B cell (primary cell): ENCODE measurements at regions not wholly inside any gene's neighbourhood (a gene's known extent, or its start where the extent isn't known, plus 50 kb on each side); places are given as distances from the start of the nearest gene placed in this dataset.

Experiments used
- ATAC-seq: fragments of 200-7000 bp; cut with Tn5 transposase; one replicate; pipeline ENCODE4 v1.10.0; 2021; ENCODE audit warnings: low read depth, mild to moderate bottlenecking, moderate number of reproducible peaks, moderate library complexity
- CTCF ChIA-PET: fragments of 350-600 bp; sonication (Branson Sonifier 250); formaldehyde crosslinking; loops from one replicate; lab custom pipeline; 2021; ENCODE audit warnings: antibody characterized with exemption, inconsistent platforms; lab: Charles Lee
- POLR2A ChIA-PET: fragments of 350-600 bp; sonication (Branson Sonifier 250); formaldehyde crosslinking; loops from one replicate; lab custom pipeline; 2021; ENCODE audit warnings: antibody characterized with exemption; lab: Charles Lee
- DNase-seq: peaks from one replicate; pipeline ENCODE4 v3.0.0; 2013
- H2AFZ ChIP-seq: 2 replicates; pipeline ENCODE4 v1.6.1; 2012; ENCODE audit warnings: mild to moderate bottlenecking, low read depth, low read length; ENCODE audit not compliant: insufficient read depth, poor library complexity, severe bottlenecking
- H3K27ac ChIP-seq, 2 donors: 1 replicate in 1 of 2; 2 replicates in 1 of 2; pipeline ENCODE4 v1.5.1; 2012 to 2013; ENCODE audit warnings: low read length in 2 of 2, mild to moderate bottlenecking in 2 of 2, moderate library complexity in 1 of 2
- H3K27me3 ChIP-seq, 4 experiments: fragments of 200-600 bp in 1 of 4; sonication (generic) in 1 of 4; replicated peaks in 1 of 4; 1 replicate in 2 of 4; 2 replicates in 2 of 4; pipeline versions ENCODE4 v1.6.1 to v1.7.0; 2013 to 2016; ENCODE audit warnings: low read length in 3 of 4, mild to moderate bottlenecking in 2 of 4, mixed read lengths in 1 of 4, moderate library complexity in 1 of 4; ENCODE audit not compliant: insufficient read depth in 4 of 4, control insufficient read depth in 3 of 4; ENCODE audit errors: control extremely low read depth in 1 of 4
- H3K36me3 ChIP-seq, 2 experiments: replicated peaks in 1 of 2; 1 replicate in 1 of 2; 2 replicates in 1 of 2; pipeline versions ENCODE4 v1.6.1 to v1.7.1; 2013; ENCODE audit warnings: low read length in 1 of 2; ENCODE audit not compliant: insufficient read depth in 2 of 2, control insufficient read depth in 1 of 2; ENCODE audit errors: control extremely low read depth in 1 of 2, extremely low read depth in 1 of 2
- H3K4me1 ChIP-seq, 2 donors: fragments of 200-600 bp in 1 of 2; sonication (generic) in 1 of 2; 1 replicate in 1 of 2; 2 replicates in 1 of 2; pipeline versions ENCODE4 v1.5.1 to v1.6.1; 2013 to 2017; ENCODE audit warnings: low read length in 2 of 2; ENCODE audit not compliant: control insufficient read depth in 2 of 2, insufficient read depth in 2 of 2
- H3K4me2 ChIP-seq: replicated peaks from 2 replicates; pipeline ENCODE3; 2012; ENCODE audit warnings: mild to moderate bottlenecking, low read depth, low read length; ENCODE audit not compliant: poor library complexity, severe bottlenecking
- H3K4me3 ChIP-seq, 5 experiments: fragments of 200-600 bp in 1 of 5; sonication (generic) in 1 of 5; 1 replicate in 3 of 5; 2 replicates in 2 of 5; pipeline versions ENCODE4 v1.5.1 to v1.7.0; 2011 to 2016; ENCODE audit warnings: low read length in 4 of 5, mild to moderate bottlenecking in 4 of 5, low read depth in 2 of 5, control low read depth in 1 of 5, moderate library complexity in 1 of 5; ENCODE audit not compliant: insufficient read depth in 1 of 5; ENCODE audit errors: control extremely low read depth in 1 of 5, extremely low read depth in 1 of 5
- H3K79me2 ChIP-seq: fragments of 200-600 bp; sonication (generic); one replicate; pipeline ENCODE4 v1.6.0; 2016; ENCODE audit warnings: low read length; ENCODE audit not compliant: control insufficient read depth, insufficient read depth
- H3K9ac ChIP-seq: fragments of 200-600 bp; sonication (generic); 2 replicates; pipeline ENCODE4 v1.6.1; 2017; ENCODE audit warnings: mild to moderate bottlenecking, low read length, moderate library complexity
- H3K9me3 ChIP-seq, 3 donors: one replicate each; pipeline versions ENCODE4 v1.6.1 to v1.7.1; 2013; ENCODE audit warnings: low read length in 2 of 3; ENCODE audit not compliant: control insufficient read depth in 2 of 3, insufficient read depth in 1 of 3; ENCODE audit errors: control extremely low read depth in 1 of 3
- H4K20me1 ChIP-seq: 2 replicates; pipeline ENCODE4 v1.6.0; 2012; ENCODE audit warnings: mild to moderate bottlenecking, low read length; ENCODE audit not compliant: insufficient read depth, control insufficient read depth, poor library complexity, severe bottlenecking
- H3K27ac Mint-ChIP-seq: one replicate; pipeline ENCODE4 v1.8.0; 2021; ENCODE audit warnings: mixed read lengths
- H3K27me3 Mint-ChIP-seq: one replicate; pipeline ENCODE4 v1.8.0; 2021; ENCODE audit warnings: mixed read lengths
- H3K4me1 Mint-ChIP-seq: one replicate; pipeline ENCODE4 v1.8.0; 2021; ENCODE audit warnings: mixed read lengths
- H3K4me3 Mint-ChIP-seq: one replicate; pipeline ENCODE4 v1.8.0; 2021; ENCODE audit warnings: mixed read lengths
- H3K9me3 Mint-ChIP-seq: one replicate; pipeline ENCODE4 v1.8.0; 2022; ENCODE audit warnings: mixed read lengths; ENCODE audit not compliant: insufficient read depth
- CTCF ChIP-seq: fragments of 200-600 bp; IDR thresholded peaks from one replicate; pipeline ENCODE4 v1.8.0; 2022; ENCODE audit warnings: antibody characterized with exemption, mild to moderate bottlenecking
- EZH2 ChIP-seq: IDR thresholded peaks from 2 replicates; pipeline ENCODE4 v1.6.1; 2012; ENCODE audit warnings: borderline replicate concordance, low read depth, mild to moderate bottlenecking, moderate library complexity, low read length; ENCODE audit not compliant: insufficient read depth, poor library complexity, severe bottlenecking
- WGBS: methylation state at CpG from one replicate; pipeline ENCODE4 v1.1.5; 2013; ENCODE audit warnings: missing lambda C conversion rate; ENCODE audit not compliant: insufficient coverage; 5-methylcytosine and 5-hydroxymethylcytosine counted together
- intact Hi-C: fragments of 100-400 bp; cut with micrococcal nuclease; formaldehyde crosslinking; loops from one replicate; pipeline ENCODE4 v1.10.0; 2022

DNA sequence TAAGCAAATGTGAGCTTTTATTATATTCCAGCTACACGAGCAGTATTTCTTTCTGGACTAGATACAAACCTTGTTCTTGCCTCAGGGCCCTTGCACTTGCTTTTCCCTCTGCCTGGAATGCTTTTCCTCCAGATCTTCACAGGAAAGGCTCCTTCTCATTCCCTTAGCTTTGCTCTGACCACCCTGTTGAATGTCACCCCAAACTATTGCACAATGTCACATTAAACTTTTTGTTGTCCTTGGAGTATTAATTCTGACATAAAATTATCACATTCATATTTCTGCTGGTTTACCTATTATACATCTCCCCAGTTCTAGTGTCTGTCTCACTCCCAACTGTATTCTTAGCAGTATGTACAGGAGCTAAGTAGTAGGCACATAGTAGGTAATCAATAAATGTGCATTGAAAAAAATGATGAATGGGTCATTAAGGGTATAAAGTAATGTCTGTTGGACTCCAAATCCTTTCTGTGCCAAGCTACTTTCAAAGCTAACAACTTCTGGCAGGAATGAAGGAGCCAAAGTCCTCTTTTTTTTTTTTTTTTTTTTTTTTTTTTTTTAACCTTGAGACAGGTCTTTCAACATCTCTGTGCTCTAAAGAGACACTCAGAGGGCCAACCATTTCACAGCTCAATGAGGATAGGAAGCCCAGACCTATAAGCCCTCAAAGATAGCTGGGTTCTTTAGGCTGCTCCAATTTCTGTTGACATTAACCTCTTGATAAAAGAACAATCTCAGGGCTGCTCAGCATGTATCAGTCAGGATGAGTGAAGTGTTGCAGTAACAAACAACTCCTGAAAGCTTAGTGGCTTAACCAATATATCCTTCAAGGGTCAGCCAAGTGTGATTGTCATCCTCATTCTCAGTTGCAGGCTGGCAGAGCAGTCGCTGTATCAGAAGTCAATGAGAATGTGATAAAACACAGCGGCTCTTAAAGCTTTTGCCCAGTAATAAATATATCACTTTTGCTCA, 424.4 kb upstream of the TBX3 start:
- H3K4me1 ChIP-seq: no peaks in the 10 kb centered on the region
- no peaks in the 10 kb centered on the region for H3K27me3 ChIP-seq
- CTCF ChIA-PET: no interaction called here
- H3K4me3 Mint-ChIP-seq: no peak overlapping the region
- H3K4me1 Mint-ChIP-seq: no peaks in the 10 kb centered on the region
- intact Hi-C loops: no loop called here
- DNase-seq (no peak), ATAC-seq (no peak)
- H4K20me1 ChIP-seq: no peaks in the 10 kb centered on the region
- H3K27me3 Mint-ChIP-seq: no peaks in the 10 kb centered on the region
- H3K27ac Mint-ChIP-seq: no peak overlapping the region
- H3K4me2 ChIP-seq: no peak overlapping the region
- H3K79me2 ChIP-seq: no peaks in the 10 kb centered on the region
- H3K9me3 Mint-ChIP-seq: peaks cover 3% of the 10 kb centered on the region
- TF ChIP-seq CTCF (no peak), EZH2 (no peak)
- no peaks in the 10 kb centered on the region for H3K36me3 ChIP-seq
- 70% methylated on average over 1 of the region's 3 CpGs for WGBS
- POLR2A ChIA-PET: no interaction called here
- H2AFZ ChIP-seq: no peak overlapping the region
- no peak overlapping the region for H3K4me3 ChIP-seq
- H3K27ac ChIP-seq: no peak overlapping the region
- H3K9ac ChIP-seq: no peak overlapping the region
- no peaks in the 10 kb centered on the region for H3K9me3 ChIP-seq
